SK-N-SH (cell line): ENCODE measurements at regions not wholly inside any gene's neighbourhood (a gene's known extent, or its start where the extent isn't known, plus 50 kb on each side); places are given as distances from the start of the nearest gene placed in this dataset.

Source experiments
- CTCF ChIA-PET: fragments of 300-600, 350-600 bp; formaldehyde crosslinking; extraction: SDS; loops from one replicate; lab custom pipeline; 2021; lab: Yijun Ruan, JAX
- POLR2A ChIA-PET: fragments of 350-600 bp; sonication (Branson Sonifier 250); formaldehyde crosslinking; extraction: SDS; loops from one replicate; lab custom pipeline; 2020; ENCODE audit warnings: antibody characterized with exemption, inconsistent platforms; lab: Yijun Ruan, JAX
- DNase-seq: peaks from one replicate; pipeline ENCODE4 v3.0.0; 2012
- H2AFZ ChIP-seq: fragments of 200-600 bp; sonication (generic); 2 replicates; pipeline ENCODE4 v1.8.1; 2016; ENCODE audit warnings: antibody characterized with exemption, mild to moderate bottlenecking, low read depth
- H3F3A ChIP-seq: fragments of 200-600 bp; sonication (generic); replicated peaks from 2 replicates; pipeline ENCODE3; 2016; ENCODE audit warnings: antibody characterized with exemption, mild to moderate bottlenecking; ENCODE audit not compliant: insufficient read depth
- H3K27ac ChIP-seq, 2 experiments: fragments of 200-500 bp in 1 of 2; fragments of 200-600 bp in 1 of 2; sonication (Bioruptor generic) in 1 of 2; sonication (generic), shearing (Covaris generic) in 1 of 2; 2 replicates each; pipeline versions ENCODE4 v1.5.1 to v1.6.1; 2014 to 2016; ENCODE audit warnings: low read depth in 2 of 2, inconsistent platforms in 1 of 2, low read length in 1 of 2, mild to moderate bottlenecking in 1 of 2, mixed read lengths in 1 of 2
- H3K27me3 ChIP-seq: fragments of 200-600 bp; sonication (generic), shearing (Covaris generic); 2 replicates; pipeline ENCODE4 v1.6.1; 2016; ENCODE audit warnings: mixed run types; ENCODE audit not compliant: insufficient read depth
- H3K36me3 ChIP-seq, 2 experiments: fragments of 200-500 bp in 1 of 2; fragments of 200-600 bp in 1 of 2; sonication (Bioruptor generic) in 1 of 2; sonication (generic) in 1 of 2; replicated peaks in 1 of 2; 2 replicates each; pipeline versions ENCODE3 to v1.5.1; 2014 to 2016; ENCODE audit warnings: low read length in 1 of 2, mild to moderate bottlenecking in 1 of 2; ENCODE audit not compliant: insufficient read depth in 2 of 2, control insufficient read depth in 1 of 2
- H3K4me1 ChIP-seq, 2 experiments: fragments of 200-500 bp in 1 of 2; fragments of 200-600 bp in 1 of 2; sonication (Bioruptor generic) in 1 of 2; sonication (generic), shearing (Covaris generic) in 1 of 2; 2 replicates each; pipeline versions ENCODE4 v1.5.1 to v1.6.1; 2014 to 2016; ENCODE audit warnings: low read depth in 1 of 2, low read length in 1 of 2, mixed run types in 1 of 2; ENCODE audit not compliant: insufficient read depth in 2 of 2, control insufficient read depth in 1 of 2
- H3K4me2 ChIP-seq: fragments of 200-600 bp; sonication (generic), shearing (Covaris generic); 2 replicates; pipeline ENCODE4 v1.6.1; 2017; ENCODE audit warnings: mixed run types
- H3K4me3 ChIP-seq, 2 experiments: fragments of 200-500 bp in 1 of 2; fragments of 200-600 bp in 1 of 2; sonication (Bioruptor generic) in 1 of 2; sonication (generic), shearing (Covaris generic) in 1 of 2; 2 replicates each; pipeline versions ENCODE4 v1.5.1 to v1.8.1; 2014 to 2016; ENCODE audit warnings: low read depth in 2 of 2, inconsistent platforms in 1 of 2, low read length in 1 of 2, mild to moderate bottlenecking in 1 of 2, mixed read lengths in 1 of 2, moderate library complexity in 1 of 2
- H3K79me2 ChIP-seq: fragments of 200-600 bp; sonication (generic); 2 replicates; pipeline ENCODE4 v1.8.1; 2017; ENCODE audit warnings: mild to moderate bottlenecking; ENCODE audit not compliant: insufficient read depth
- H3K9ac ChIP-seq: fragments of 200-600 bp; sonication (generic); 2 replicates; pipeline ENCODE4 v1.6.1; 2017; ENCODE audit warnings: mixed run types
- H3K9me2 ChIP-seq: fragments of 200-600 bp; sonication (generic); 2 replicates; pipeline ENCODE4 v1.6.1; 2017; ENCODE audit warnings: mixed run types
- H3K9me3 ChIP-seq: fragments of 200-600 bp; sonication (generic); 2 replicates; pipeline ENCODE4 v1.6.1; 2017; ENCODE audit warnings: mixed run types, mild to moderate bottlenecking, moderate library complexity
- H4K20me1 ChIP-seq: fragments of 200-600 bp; sonication (generic); 2 replicates; pipeline ENCODE4 v1.6.1; 2017; ENCODE audit warnings: mild to moderate bottlenecking, mixed run types; ENCODE audit not compliant: insufficient read depth
- ELF1 ChIP-seq: IDR thresholded peaks from 2 replicates; pipeline ENCODE4 v1.4.0; 2012
- EP300 ChIP-seq, 2 experiments: IDR thresholded peaks; 2 replicates each; pipeline versions ENCODE4 v1.4.0 to v1.6.1; 2012; ENCODE audit warnings: borderline replicate concordance in 1 of 2, low read depth in 1 of 2, low read length in 1 of 2
- GABPA ChIP-seq: IDR thresholded peaks from 2 replicates; pipeline ENCODE4 v1.4.0; 2012; ENCODE audit warnings: low read depth, mild to moderate bottlenecking
- GATA2 ChIP-seq: sonication (generic); formaldehyde crosslinking; IDR thresholded peaks from 2 replicates; pipeline ENCODE4 v1.5.0; 2020; ENCODE audit warnings: mild to moderate bottlenecking, missing genetic modification reagents
- IRF3 ChIP-seq: fragments of 150-350 bp; IDR thresholded peaks from 2 replicates; pipeline ENCODE4 v1.6.1; 2016; ENCODE audit warnings: mild to moderate bottlenecking, low read depth, low read length
- MEF2A ChIP-seq: IDR thresholded peaks from 2 replicates; pipeline ENCODE4 v1.4.0; 2012; ENCODE audit warnings: low read depth, borderline replicate concordance
- NFIC ChIP-seq: IDR thresholded peaks from 2 replicates; pipeline ENCODE4 v1.4.0; 2012; ENCODE audit warnings: borderline replicate concordance
- NRF1 ChIP-seq: IDR thresholded peaks from 2 replicates; pipeline ENCODE4 v1.6.1; 2012; ENCODE audit warnings: low read depth, mild to moderate bottlenecking, low read length
- POLR2AphosphoS5 ChIP-seq: IDR thresholded peaks from 2 replicates; pipeline ENCODE4 v1.6.1; 2012; ENCODE audit warnings: low read depth, low read length
- RAD21 ChIP-seq: IDR thresholded peaks from 2 replicates; pipeline ENCODE4 v1.6.1; 2012; ENCODE audit warnings: mild to moderate bottlenecking, low read length
- RCOR1 ChIP-seq: fragments of 150-350 bp; IDR thresholded peaks from 2 replicates; pipeline ENCODE4 v1.6.1; 2017; ENCODE audit warnings: antibody characterized with exemption, low read length
- RXRA ChIP-seq: IDR thresholded peaks from 2 replicates; pipeline ENCODE4 v1.4.0; 2012; ENCODE audit warnings: low read depth, mild to moderate bottlenecking, borderline replicate concordance
- SIN3A ChIP-seq: IDR thresholded peaks from 2 replicates; pipeline ENCODE4 v1.6.1; 2012; ENCODE audit warnings: low read depth, mild to moderate bottlenecking, low read length, moderate library complexity, borderline replicate concordance
- SMC3 ChIP-seq: IDR thresholded peaks from 2 replicates; pipeline ENCODE4 v1.6.1; 2012; ENCODE audit warnings: low read depth, low read length, improper control_type of control experiment
- TEAD4 ChIP-seq: IDR thresholded peaks from 2 replicates; pipeline ENCODE4 v1.4.0; 2012; ENCODE audit warnings: mild to moderate bottlenecking, borderline replicate concordance; ENCODE audit not compliant: insufficient read depth
- YY1 ChIP-seq: IDR thresholded peaks from 2 replicates; pipeline ENCODE4 v1.4.0; 2012; ENCODE audit warnings: low read depth, mild to moderate bottlenecking
- WGBS: methylation state at CpG from one replicate; pipeline ENCODE4 v1.1.6; 2017; ENCODE audit warnings: low lambda C conversion rate; 5-methylcytosine and 5-hydroxymethylcytosine counted together
- TF ChIP-seq, protein P1 (sequence below): fragments of 150-350 bp; IDR thresholded peaks from 2 replicates; pipeline ENCODE4 v1.6.1; 2017; ENCODE audit warnings: antibody characterized with exemption, low read length, low read depth, borderline replicate concordance
- TF ChIP-seq, protein P2 (sequence below): IDR thresholded peaks from 2 replicates; pipeline ENCODE4 v1.4.0; 2012; ENCODE audit warnings: low read depth, borderline replicate concordance
- TF ChIP-seq, protein P3 (sequence below): IDR thresholded peaks from 2 replicates; pipeline ENCODE4 v1.4.0; 2012; ENCODE audit warnings: low read depth, borderline replicate concordance

DNA sequence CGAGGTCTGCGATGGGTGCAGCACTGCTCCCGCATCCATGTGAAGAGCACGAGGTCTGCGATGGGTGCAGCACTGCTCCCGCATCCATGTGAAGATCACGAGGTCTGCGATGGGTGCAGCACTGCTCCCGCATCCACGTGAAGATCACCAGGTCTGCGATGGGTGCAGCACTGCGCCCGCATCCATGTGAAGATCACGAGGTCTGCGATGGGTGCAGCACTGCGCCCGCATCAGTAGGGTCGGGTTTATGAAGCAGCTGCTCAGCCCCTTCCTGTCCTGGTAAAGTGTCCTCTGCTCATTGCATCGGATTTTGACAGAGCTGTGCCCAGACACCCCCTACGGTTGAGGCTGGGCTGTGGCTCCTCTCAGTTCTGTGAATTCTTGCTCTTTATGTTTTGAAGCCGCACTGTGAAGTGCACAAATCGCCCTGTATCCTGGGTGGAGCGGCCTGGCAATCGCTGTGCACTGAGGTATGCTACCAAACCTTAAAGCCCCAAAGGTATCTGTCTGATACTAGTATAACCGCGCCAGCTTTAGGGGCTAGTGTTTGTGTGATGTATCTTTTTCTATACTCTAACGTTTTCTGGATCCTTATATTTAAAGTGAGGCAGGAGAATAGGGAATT, 98.7 kb downstream of the CPZ start:
- Histone ChIP-seq H4K20me1 (no peaks in the 10 kb centered on the region), H3K27me3 (no peaks in the 10 kb centered on the region), H3K9ac (no peak overlapping the region), H3K4me2 (no peak overlapping the region), H3K4me1 (no peaks in the 10 kb centered on the region), H3K9me3 (no peaks in the 10 kb centered on the region), H3K79me2 (no peaks in the 10 kb centered on the region), H3K4me3 (no peak overlapping the region), H3K9me2 (no peaks in the 10 kb centered on the region), H3K36me3 (no peaks in the 10 kb centered on the region), H2AFZ (no peak overlapping the region), H3F3A (no peaks in the 10 kb centered on the region), H3K27ac (no peak overlapping the region)
- POLR2A ChIA-PET: no interaction called here
- WGBS: 39% methylated on average over 18 of the region's 27 CpGs
- no peak for DNase-seq
- TF ChIP-seq NRF1: no peak
- TF ChIP-seq, protein P1, sequence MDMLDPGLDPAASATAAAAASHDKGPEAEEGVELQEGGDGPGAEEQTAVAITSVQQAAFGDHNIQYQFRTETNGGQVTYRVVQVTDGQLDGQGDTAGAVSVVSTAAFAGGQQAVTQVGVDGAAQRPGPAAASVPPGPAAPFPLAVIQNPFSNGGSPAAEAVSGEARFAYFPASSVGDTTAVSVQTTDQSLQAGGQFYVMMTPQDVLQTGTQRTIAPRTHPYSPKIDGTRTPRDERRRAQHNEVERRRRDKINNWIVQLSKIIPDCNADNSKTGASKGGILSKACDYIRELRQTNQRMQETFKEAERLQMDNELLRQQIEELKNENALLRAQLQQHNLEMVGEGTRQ: no peak
- no peak for TF ChIP-seq MEF2A
- no peak for TF ChIP-seq SMC3
- TF ChIP-seq, protein P2, sequence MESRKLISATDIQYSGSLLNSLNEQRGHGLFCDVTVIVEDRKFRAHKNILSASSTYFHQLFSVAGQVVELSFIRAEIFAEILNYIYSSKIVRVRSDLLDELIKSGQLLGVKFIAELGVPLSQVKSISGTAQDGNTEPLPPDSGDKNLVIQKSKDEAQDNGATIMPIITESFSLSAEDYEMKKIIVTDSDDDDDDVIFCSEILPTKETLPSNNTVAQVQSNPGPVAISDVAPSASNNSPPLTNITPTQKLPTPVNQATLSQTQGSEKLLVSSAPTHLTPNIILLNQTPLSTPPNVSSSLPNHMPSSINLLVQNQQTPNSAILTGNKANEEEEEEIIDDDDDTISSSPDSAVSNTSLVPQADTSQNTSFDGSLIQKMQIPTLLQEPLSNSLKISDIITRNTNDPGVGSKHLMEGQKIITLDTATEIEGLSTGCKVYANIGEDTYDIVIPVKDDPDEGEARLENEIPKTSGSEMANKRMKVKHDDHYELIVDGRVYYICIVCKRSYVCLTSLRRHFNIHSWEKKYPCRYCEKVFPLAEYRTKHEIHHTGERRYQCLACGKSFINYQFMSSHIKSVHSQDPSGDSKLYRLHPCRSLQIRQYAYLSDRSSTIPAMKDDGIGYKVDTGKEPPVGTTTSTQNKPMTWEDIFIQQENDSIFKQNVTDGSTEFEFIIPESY: no peak
- no peak for TF ChIP-seq RXRA
- TF ChIP-seq GATA2 (CRISPR knock-in tag): no peak
- TF ChIP-seq, protein P3, sequence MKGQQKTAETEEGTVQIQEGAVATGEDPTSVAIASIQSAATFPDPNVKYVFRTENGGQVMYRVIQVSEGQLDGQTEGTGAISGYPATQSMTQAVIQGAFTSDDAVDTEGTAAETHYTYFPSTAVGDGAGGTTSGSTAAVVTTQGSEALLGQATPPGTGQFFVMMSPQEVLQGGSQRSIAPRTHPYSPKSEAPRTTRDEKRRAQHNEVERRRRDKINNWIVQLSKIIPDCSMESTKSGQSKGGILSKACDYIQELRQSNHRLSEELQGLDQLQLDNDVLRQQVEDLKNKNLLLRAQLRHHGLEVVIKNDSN: no peak
- TF ChIP-seq ELF1: no peak
- TF ChIP-seq RCOR1: no peak
- TF ChIP-seq TEAD4: no peak
- no peak for TF ChIP-seq IRF3
- TF ChIP-seq RAD21: no peak
- TF ChIP-seq POLR2AphosphoS5: no peak
- no peak for TF ChIP-seq EP300 (IDR thresholded peaks at IDR 0.05; ENCODE audit: borderline replicate concordance in 1 of 2, low read depth in 1 of 2, low read length in 1 of 2)
- TF ChIP-seq SIN3A: no peak
- TF ChIP-seq YY1: no peak
- TF ChIP-seq NFIC: no peak
- no peak for TF ChIP-seq GABPA
- CTCF ChIA-PET: interaction anchor here (1.3 to 2.2 kb wide), 3 partner anchors 194 to 226 kb away, joined by 5 to 8 read pairs (median 7); no protein-coding TSS in a partner anchor
